B cell (primary cell): ENCODE measurements at regions not wholly inside any gene's neighbourhood (a gene's known extent, or its start where the extent isn't known, plus 50 kb on each side); places are given as distances from the start of the nearest gene placed in this dataset.

Experiments
- ATAC-seq: fragments of 200-7000 bp; cut with Tn5 transposase; one replicate; pipeline ENCODE4 v1.10.0; 2021; ENCODE audit warnings: low read depth, mild to moderate bottlenecking, moderate number of reproducible peaks, moderate library complexity
- CTCF ChIA-PET: fragments of 350-600 bp; sonication (Branson Sonifier 250); formaldehyde crosslinking; loops from one replicate; lab custom pipeline; 2021; ENCODE audit warnings: antibody characterized with exemption, inconsistent platforms; lab: Charles Lee
- POLR2A ChIA-PET: fragments of 350-600 bp; sonication (Branson Sonifier 250); formaldehyde crosslinking; loops from one replicate; lab custom pipeline; 2021; ENCODE audit warnings: antibody characterized with exemption; lab: Charles Lee
- DNase-seq: peaks from one replicate; pipeline ENCODE4 v3.0.0; 2013
- H2AFZ ChIP-seq: 2 replicates; pipeline ENCODE4 v1.6.1; 2012; ENCODE audit warnings: mild to moderate bottlenecking, low read depth, low read length; ENCODE audit not compliant: insufficient read depth, poor library complexity, severe bottlenecking
- H3K27ac ChIP-seq, 2 donors: 1 replicate in 1 of 2; 2 replicates in 1 of 2; pipeline ENCODE4 v1.5.1; 2012 to 2013; ENCODE audit warnings: low read length in 2 of 2, mild to moderate bottlenecking in 2 of 2, moderate library complexity in 1 of 2
- H3K27me3 ChIP-seq, 4 experiments: fragments of 200-600 bp in 1 of 4; sonication (generic) in 1 of 4; replicated peaks in 1 of 4; 1 replicate in 2 of 4; 2 replicates in 2 of 4; pipeline versions ENCODE4 v1.6.1 to v1.7.0; 2013 to 2016; ENCODE audit warnings: low read length in 3 of 4, mild to moderate bottlenecking in 2 of 4, mixed read lengths in 1 of 4, moderate library complexity in 1 of 4; ENCODE audit not compliant: insufficient read depth in 4 of 4, control insufficient read depth in 3 of 4; ENCODE audit errors: control extremely low read depth in 1 of 4
- H3K36me3 ChIP-seq, 2 experiments: replicated peaks in 1 of 2; 1 replicate in 1 of 2; 2 replicates in 1 of 2; pipeline versions ENCODE4 v1.6.1 to v1.7.1; 2013; ENCODE audit warnings: low read length in 1 of 2; ENCODE audit not compliant: insufficient read depth in 2 of 2, control insufficient read depth in 1 of 2; ENCODE audit errors: control extremely low read depth in 1 of 2, extremely low read depth in 1 of 2
- H3K4me1 ChIP-seq, 2 donors: fragments of 200-600 bp in 1 of 2; sonication (generic) in 1 of 2; 1 replicate in 1 of 2; 2 replicates in 1 of 2; pipeline versions ENCODE4 v1.5.1 to v1.6.1; 2013 to 2017; ENCODE audit warnings: low read length in 2 of 2; ENCODE audit not compliant: control insufficient read depth in 2 of 2, insufficient read depth in 2 of 2
- H3K4me2 ChIP-seq: replicated peaks from 2 replicates; pipeline ENCODE3; 2012; ENCODE audit warnings: mild to moderate bottlenecking, low read depth, low read length; ENCODE audit not compliant: poor library complexity, severe bottlenecking
- H3K4me3 ChIP-seq, 5 experiments: fragments of 200-600 bp in 1 of 5; sonication (generic) in 1 of 5; 1 replicate in 3 of 5; 2 replicates in 2 of 5; pipeline versions ENCODE4 v1.5.1 to v1.7.0; 2011 to 2016; ENCODE audit warnings: low read length in 4 of 5, mild to moderate bottlenecking in 4 of 5, low read depth in 2 of 5, control low read depth in 1 of 5, moderate library complexity in 1 of 5; ENCODE audit not compliant: insufficient read depth in 1 of 5; ENCODE audit errors: control extremely low read depth in 1 of 5, extremely low read depth in 1 of 5
- H3K79me2 ChIP-seq: fragments of 200-600 bp; sonication (generic); one replicate; pipeline ENCODE4 v1.6.0; 2016; ENCODE audit warnings: low read length; ENCODE audit not compliant: control insufficient read depth, insufficient read depth
- H3K9ac ChIP-seq: fragments of 200-600 bp; sonication (generic); 2 replicates; pipeline ENCODE4 v1.6.1; 2017; ENCODE audit warnings: mild to moderate bottlenecking, low read length, moderate library complexity
- H3K9me3 ChIP-seq, 3 donors: one replicate each; pipeline versions ENCODE4 v1.6.1 to v1.7.1; 2013; ENCODE audit warnings: low read length in 2 of 3; ENCODE audit not compliant: control insufficient read depth in 2 of 3, insufficient read depth in 1 of 3; ENCODE audit errors: control extremely low read depth in 1 of 3
- H4K20me1 ChIP-seq: 2 replicates; pipeline ENCODE4 v1.6.0; 2012; ENCODE audit warnings: mild to moderate bottlenecking, low read length; ENCODE audit not compliant: insufficient read depth, control insufficient read depth, poor library complexity, severe bottlenecking
- H3K27ac Mint-ChIP-seq: one replicate; pipeline ENCODE4 v1.8.0; 2021; ENCODE audit warnings: mixed read lengths
- H3K27me3 Mint-ChIP-seq: one replicate; pipeline ENCODE4 v1.8.0; 2021; ENCODE audit warnings: mixed read lengths
- H3K4me1 Mint-ChIP-seq: one replicate; pipeline ENCODE4 v1.8.0; 2021; ENCODE audit warnings: mixed read lengths
- H3K4me3 Mint-ChIP-seq: one replicate; pipeline ENCODE4 v1.8.0; 2021; ENCODE audit warnings: mixed read lengths
- H3K9me3 Mint-ChIP-seq: one replicate; pipeline ENCODE4 v1.8.0; 2022; ENCODE audit warnings: mixed read lengths; ENCODE audit not compliant: insufficient read depth
- EZH2 ChIP-seq: IDR thresholded peaks from 2 replicates; pipeline ENCODE4 v1.6.1; 2012; ENCODE audit warnings: borderline replicate concordance, low read depth, mild to moderate bottlenecking, moderate library complexity, low read length; ENCODE audit not compliant: insufficient read depth, poor library complexity, severe bottlenecking
- WGBS: methylation state at CpG from one replicate; pipeline ENCODE4 v1.1.5; 2013; ENCODE audit warnings: missing lambda C conversion rate; ENCODE audit not compliant: insufficient coverage; 5-methylcytosine and 5-hydroxymethylcytosine counted together
- intact Hi-C: fragments of 100-400 bp; cut with micrococcal nuclease; formaldehyde crosslinking; loops from one replicate; pipeline ENCODE4 v1.10.0; 2022
- TF ChIP-seq, protein P1 (sequence below): fragments of 200-600 bp; IDR thresholded peaks from one replicate; pipeline ENCODE4 v1.8.0; 2022; ENCODE audit warnings: antibody characterized with exemption, mild to moderate bottlenecking

DNA sequence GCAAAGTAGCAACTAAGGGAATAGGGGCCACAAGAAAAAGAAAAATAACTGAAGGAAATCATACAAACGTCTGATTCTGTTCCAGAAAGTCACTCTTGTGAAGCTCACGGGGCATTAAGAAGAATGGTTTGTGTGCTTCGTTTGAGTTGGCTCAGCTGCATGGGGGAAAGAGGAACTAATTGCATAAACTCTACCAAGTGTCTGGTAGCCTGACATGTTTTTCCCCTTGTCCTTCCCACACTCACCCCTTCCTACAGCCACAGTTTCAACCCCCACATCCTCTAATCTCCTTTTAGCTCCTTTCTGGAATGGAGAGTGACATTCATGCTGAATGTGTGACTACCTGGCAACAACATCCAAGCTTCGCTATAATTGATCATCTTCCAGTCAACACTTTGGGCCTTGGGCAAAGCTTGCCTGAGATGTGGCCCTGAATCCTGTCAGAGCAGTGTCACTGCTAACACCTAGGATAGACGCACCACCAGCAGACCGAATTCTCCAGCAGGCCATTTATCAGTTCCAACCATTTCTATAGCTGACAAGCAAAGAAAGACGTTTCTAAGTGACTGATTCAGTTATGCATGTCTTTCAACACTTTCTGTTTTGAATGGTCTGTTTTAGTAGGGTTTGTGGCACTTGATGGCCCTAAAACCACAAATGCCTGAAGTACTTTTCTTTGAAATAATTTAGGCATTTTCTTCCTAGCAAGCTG is 439.6 kb downstream of the TTLL7 start:
- H3K9me3 Mint-ChIP-seq, result no peaks in the 10 kb centered on the region
- Histone ChIP-seq H3K9me3 (peaks cover 0 to 4% (median 0%) of the 10 kb centered on the region in 3 donors), H4K20me1 (no peaks in the 10 kb centered on the region), H3K27me3 (no peaks in the 10 kb centered on the region), H3K4me1 (peaks cover 7 to 20% of the 10 kb centered on the region in 2 donors), H3K36me3 (no peaks in the 10 kb centered on the region), H3K4me2 (peak overlapping the region; percentile 52), H3K79me2 (no peaks in the 10 kb centered on the region), H3K4me3 (no peak overlapping the region), H2AFZ (peak overlapping the region; percentile 43), H3K9ac (no peak overlapping the region), H3K27ac (peak overlapping the region in 1 of 2 donors; percentile 56)
- no peaks in the 10 kb centered on the region for H3K27me3 Mint-ChIP-seq
- peaks cover 18% of the 10 kb centered on the region for H3K4me1 Mint-ChIP-seq
- H3K4me3 Mint-ChIP-seq, result peak overlapping the region; percentile 2
- intact Hi-C loops, result no loop called here
- peak overlapping the region; percentile 73 for H3K27ac Mint-ChIP-seq
- CTCF ChIA-PET, result no interaction called here
- ATAC-seq (peak; percentile 41), DNase-seq (peak; percentile 8)
- 83% methylated on average over 1 of the region's 7 CpGs for WGBS
- POLR2A ChIA-PET, result no interaction called here
- TF ChIP-seq, protein P1, sequence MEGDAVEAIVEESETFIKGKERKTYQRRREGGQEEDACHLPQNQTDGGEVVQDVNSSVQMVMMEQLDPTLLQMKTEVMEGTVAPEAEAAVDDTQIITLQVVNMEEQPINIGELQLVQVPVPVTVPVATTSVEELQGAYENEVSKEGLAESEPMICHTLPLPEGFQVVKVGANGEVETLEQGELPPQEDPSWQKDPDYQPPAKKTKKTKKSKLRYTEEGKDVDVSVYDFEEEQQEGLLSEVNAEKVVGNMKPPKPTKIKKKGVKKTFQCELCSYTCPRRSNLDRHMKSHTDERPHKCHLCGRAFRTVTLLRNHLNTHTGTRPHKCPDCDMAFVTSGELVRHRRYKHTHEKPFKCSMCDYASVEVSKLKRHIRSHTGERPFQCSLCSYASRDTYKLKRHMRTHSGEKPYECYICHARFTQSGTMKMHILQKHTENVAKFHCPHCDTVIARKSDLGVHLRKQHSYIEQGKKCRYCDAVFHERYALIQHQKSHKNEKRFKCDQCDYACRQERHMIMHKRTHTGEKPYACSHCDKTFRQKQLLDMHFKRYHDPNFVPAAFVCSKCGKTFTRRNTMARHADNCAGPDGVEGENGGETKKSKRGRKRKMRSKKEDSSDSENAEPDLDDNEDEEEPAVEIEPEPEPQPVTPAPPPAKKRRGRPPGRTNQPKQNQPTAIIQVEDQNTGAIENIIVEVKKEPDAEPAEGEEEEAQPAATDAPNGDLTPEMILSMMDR, result no peak
- TF ChIP-seq EZH2, result no peak

GRCh38 chr1:83555871-83556270 is 443.1 kb downstream of the TTLL7 start:
- H2AFZ ChIP-seq, result no peak overlapping the region
- no peak overlapping the region for H3K4me3 Mint-ChIP-seq
- DNase-seq (no peak), ATAC-seq (no peak)
- no peaks in the 10 kb centered on the region for H3K9me3 Mint-ChIP-seq
- intact Hi-C loops, result no loop called here
- H3K4me2 ChIP-seq, result no peak overlapping the region
- H3K4me1 ChIP-seq, result peaks cover 7 to 20% of the 10 kb centered on the region in 2 donors
- no peaks in the 10 kb centered on the region for H3K79me2 ChIP-seq
- H3K9ac ChIP-seq, result no peak overlapping the region
- ChIA-PET CTCF (no interaction called here), POLR2A (no interaction called here)
- no peaks in the 10 kb centered on the region for H4K20me1 ChIP-seq
- no peak overlapping the region for H3K4me3 ChIP-seq
- H3K27ac ChIP-seq, result no peak overlapping the region
- H3K27ac Mint-ChIP-seq, result no peak overlapping the region
- H3K9me3 ChIP-seq, result peaks cover 0 to 4% (median 0%) of the 10 kb centered on the region in 3 donors
- no peak for TF ChIP-seq EZH2
- TF ChIP-seq, protein P1, result no peak
- H3K27me3 ChIP-seq, result no peaks in the 10 kb centered on the region
- peaks cover 18% of the 10 kb centered on the region for H3K4me1 Mint-ChIP-seq
- 95% methylated on average over 3 of the region's 8 CpGs for WGBS
- no peaks in the 10 kb centered on the region for H3K27me3 Mint-ChIP-seq
- no peaks in the 10 kb centered on the region for H3K36me3 ChIP-seq
